GM23338 (cell line): ENCODE measurements at regions not wholly inside any gene's neighbourhood (a gene's known extent, or its start where the extent isn't known, plus 50 kb on each side); places are given as distances from the start of the nearest gene placed in this dataset.

ENCODE experiments used
- ATAC-seq: fragments of 200-7000 bp; cut with Tn5 transposase; 3 replicates; pipeline ENCODE4 v1.9.1; 2020
- DNase-seq: peaks from one replicate; pipeline ENCODE4 v3.0.0-alpha.2; 2015; ENCODE audit warnings: low spot score
- H2AFZ ChIP-seq: fragments of 200-600 bp; sonication (generic); 2 replicates; pipeline ENCODE4 v1.8.0; 2016; ENCODE audit warnings: antibody characterized with exemption, mild to moderate bottlenecking, moderate library complexity
- H3F3A ChIP-seq: fragments of 200-600 bp; sonication (generic); replicated peaks from 2 replicates; pipeline ENCODE4 v1.8.0; 2017; ENCODE audit warnings: antibody characterized with exemption, mixed run types, low read depth
- H3K27ac ChIP-seq: fragments of 200-600 bp; sonication (generic); 2 replicates; pipeline ENCODE4 v1.6.1; 2016; ENCODE audit warnings: low read depth
- H3K27me3 ChIP-seq: fragments of 200-600 bp; sonication (generic); 2 replicates; pipeline ENCODE4 v1.8.0; 2016; ENCODE audit warnings: mild to moderate bottlenecking, mixed run types, moderate library complexity; ENCODE audit not compliant: insufficient read depth
- H3K36me3 ChIP-seq: fragments of 200-600 bp; sonication (generic); 2 replicates; pipeline ENCODE4 v1.8.0; 2016; ENCODE audit warnings: mild to moderate bottlenecking; ENCODE audit not compliant: insufficient read depth
- H3K4me1 ChIP-seq: fragments of 200-600 bp; sonication (generic); 2 replicates; pipeline ENCODE4 v1.8.0; 2016; ENCODE audit warnings: mild to moderate bottlenecking, moderate library complexity; ENCODE audit not compliant: insufficient read depth
- H3K4me2 ChIP-seq: fragments of 200-600 bp; sonication (generic); 2 replicates; pipeline ENCODE4 v1.7.1; 2017; ENCODE audit warnings: mixed run types
- H3K4me3 ChIP-seq: fragments of 200-600 bp; sonication (generic); 2 replicates; pipeline ENCODE4 v1.6.1; 2016; ENCODE audit warnings: mixed run types
- H3K79me2 ChIP-seq: fragments of 200-600 bp; sonication (generic); replicated peaks from 2 replicates; pipeline ENCODE4 v1.8.0; 2017; ENCODE audit warnings: mild to moderate bottlenecking; ENCODE audit not compliant: insufficient read depth
- H3K9me2 ChIP-seq: fragments of 200-600 bp; sonication (generic); 2 replicates; pipeline ENCODE4 v1.8.0; 2017; ENCODE audit not compliant: insufficient read depth
- H4K20me1 ChIP-seq: fragments of 200-600 bp; sonication (generic); replicated peaks from 2 replicates; pipeline ENCODE4 v1.8.0; 2017; ENCODE audit warnings: mild to moderate bottlenecking; ENCODE audit not compliant: insufficient read depth
- H3K27ac Mint-ChIP-seq: 2 replicates; pipeline ENCODE4 v1.8.0; 2020; ENCODE audit warnings: inconsistent platforms, mild to moderate bottlenecking, moderate library complexity, mixed read lengths
- H3K27me3 Mint-ChIP-seq: 3 replicates; pipeline ENCODE4 v1.8.0; 2022; ENCODE audit warnings: low read depth, mild to moderate bottlenecking, moderate library complexity, mixed read lengths, inconsistent platforms; ENCODE audit not compliant: insufficient read depth, poor library complexity
- H3K36me3 Mint-ChIP-seq: 3 replicates; pipeline ENCODE4 v1.8.0; 2021; ENCODE audit warnings: low read depth, mild to moderate bottlenecking, inconsistent platforms, moderate library complexity, mixed read lengths
- H3K4me1 Mint-ChIP-seq: 3 replicates; pipeline ENCODE4 v1.8.0; 2020; ENCODE audit warnings: mild to moderate bottlenecking, inconsistent platforms, mixed read lengths
- H3K4me3 Mint-ChIP-seq: 3 replicates; pipeline ENCODE4 v1.8.0; 2021; ENCODE audit warnings: moderate library complexity, mild to moderate bottlenecking, inconsistent platforms, mixed read lengths
- H3K9me3 Mint-ChIP-seq: 3 replicates; pipeline ENCODE4 v1.8.0; 2020; ENCODE audit warnings: moderate library complexity, mild to moderate bottlenecking, inconsistent platforms, mixed read lengths
- CREB1 ChIP-seq: fragments of 250-450 bp; sonication (Bioruptor Pico); IDR thresholded peaks from 2 replicates; pipeline ENCODE4 v1.5.0; 2020; ENCODE audit warnings: low read depth, mild to moderate bottlenecking, moderate library complexity
- CTCF ChIP-seq, 2 experiments: fragments of 200-600 bp in 1 of 2; sonication (generic) in 1 of 2; conservative IDR thresholded peaks; 2 replicates each; pipeline versions ENCODE4 v1.5.1 to v1.6.1; 2016 to 2017; ENCODE audit warnings: antibody characterized with exemption in 2 of 2, low read depth in 2 of 2, mild to moderate bottlenecking in 2 of 2, moderate library complexity in 1 of 2
- ETS1 ChIP-seq: IDR thresholded peaks from 2 replicates; pipeline ENCODE4 v1.6.1; 2016; ENCODE audit warnings: antibody characterized with exemption
- EZH2phosphoT487 ChIP-seq: fragments of 200-600 bp; sonication (generic); IDR thresholded peaks from one replicate; pipeline ENCODE4 v1.8.1; 2018; ENCODE audit warnings: antibody characterized with exemption; ENCODE audit not compliant: unreplicated experiment
- JUNB ChIP-seq: IDR thresholded peaks from one replicate; pipeline ENCODE4 v1.6.1; 2016; ENCODE audit warnings: antibody characterized with exemption; ENCODE audit not compliant: unreplicated experiment
- POLR2AphosphoS5 ChIP-seq: IDR thresholded peaks from 2 replicates; pipeline ENCODE4 v1.6.1; 2016; ENCODE audit warnings: antibody characterized with exemption, low read depth
- ZNF114 ChIP-seq: fragments of 250-450 bp; sonication (Bioruptor Pico); IDR thresholded peaks from 2 replicates; pipeline ENCODE4 v1.5.0; 2020; ENCODE audit warnings: mild to moderate bottlenecking, moderate library complexity
- ZNF462 ChIP-seq: fragments of 250-450 bp; sonication (Bioruptor Pico); IDR thresholded peaks from 2 replicates; pipeline ENCODE4 v1.5.0; 2020; ENCODE audit warnings: mild to moderate bottlenecking, moderate library complexity
- TF ChIP-seq, protein P1 (sequence below): IDR thresholded peaks from one replicate; pipeline ENCODE4 v1.6.1; 2018; ENCODE audit warnings: antibody characterized with exemption; ENCODE audit not compliant: unreplicated experiment

DNA sequence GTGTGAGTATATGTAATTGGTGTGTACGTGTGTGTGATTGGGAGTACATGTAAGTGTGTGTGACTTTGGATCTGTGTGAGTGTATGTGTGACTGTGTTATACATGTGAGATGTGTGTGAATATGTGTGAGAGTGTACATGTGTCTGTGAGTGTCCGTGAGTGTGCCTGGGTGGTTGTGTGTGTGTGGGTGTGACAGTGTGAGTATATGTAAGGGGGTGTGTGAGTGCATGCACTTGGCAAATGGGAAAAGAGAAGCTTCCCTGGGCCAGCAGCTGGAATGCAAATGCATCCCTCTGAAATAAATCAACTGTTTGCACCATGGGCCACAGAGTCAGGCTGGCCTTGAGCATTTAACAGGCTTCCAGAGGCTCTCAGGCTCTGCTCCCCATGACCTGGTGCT is 63.6 kb downstream of the MINAR1 start:
- Histone ChIP-seq H3K4me1 (peaks cover 8% of the 10 kb centered on the region; the same call in 1 of the 2 replicates), H3K9me2 (no peaks in the 10 kb centered on the region; the same call in 1 of the 2 replicates), H2AFZ (no peak overlapping the region), H3K27me3 (no peaks in the 10 kb centered on the region), H3K27ac (no peak overlapping the region), H3K4me3 (no peak overlapping the region), H4K20me1 (no peaks in the 10 kb centered on the region), H3K79me2 (no peaks in the 10 kb centered on the region), H3F3A (no peaks in the 10 kb centered on the region), H3K4me2 (peak overlapping the region; percentile 38; the same call in 1 of the 2 replicates), H3K36me3 (no peaks in the 10 kb centered on the region)
- no peak overlapping the region; the same call in 2 of the 3 replicates for H3K4me3 Mint-ChIP-seq
- H3K9me3 Mint-ChIP-seq = no peaks in the 10 kb centered on the region; the same call in 2 of the 3 replicates
- H3K36me3 Mint-ChIP-seq = no peaks in the 10 kb centered on the region; the same call in 2 of the 3 replicates
- ATAC-seq (no peak), DNase-seq (no peak)
- peaks cover 13% of the 10 kb centered on the region for H3K4me1 Mint-ChIP-seq
- no peaks in the 10 kb centered on the region for H3K27me3 Mint-ChIP-seq
- TF ChIP-seq ZNF462 (CRISPR knock-in tag) (no peak), JUNB (no peak), POLR2AphosphoS5 (no peak), ETS1 (no peak), CREB1 (CRISPR knock-in tag) (no peak), EZH2phosphoT487 (no peak), ZNF114 (CRISPR knock-in tag) (no peak), CTCF (conservative IDR thresholded peaks at IDR 0.05; ENCODE audit: low read depth in 2 of 2) (no peak)
- TF ChIP-seq, protein P1, sequence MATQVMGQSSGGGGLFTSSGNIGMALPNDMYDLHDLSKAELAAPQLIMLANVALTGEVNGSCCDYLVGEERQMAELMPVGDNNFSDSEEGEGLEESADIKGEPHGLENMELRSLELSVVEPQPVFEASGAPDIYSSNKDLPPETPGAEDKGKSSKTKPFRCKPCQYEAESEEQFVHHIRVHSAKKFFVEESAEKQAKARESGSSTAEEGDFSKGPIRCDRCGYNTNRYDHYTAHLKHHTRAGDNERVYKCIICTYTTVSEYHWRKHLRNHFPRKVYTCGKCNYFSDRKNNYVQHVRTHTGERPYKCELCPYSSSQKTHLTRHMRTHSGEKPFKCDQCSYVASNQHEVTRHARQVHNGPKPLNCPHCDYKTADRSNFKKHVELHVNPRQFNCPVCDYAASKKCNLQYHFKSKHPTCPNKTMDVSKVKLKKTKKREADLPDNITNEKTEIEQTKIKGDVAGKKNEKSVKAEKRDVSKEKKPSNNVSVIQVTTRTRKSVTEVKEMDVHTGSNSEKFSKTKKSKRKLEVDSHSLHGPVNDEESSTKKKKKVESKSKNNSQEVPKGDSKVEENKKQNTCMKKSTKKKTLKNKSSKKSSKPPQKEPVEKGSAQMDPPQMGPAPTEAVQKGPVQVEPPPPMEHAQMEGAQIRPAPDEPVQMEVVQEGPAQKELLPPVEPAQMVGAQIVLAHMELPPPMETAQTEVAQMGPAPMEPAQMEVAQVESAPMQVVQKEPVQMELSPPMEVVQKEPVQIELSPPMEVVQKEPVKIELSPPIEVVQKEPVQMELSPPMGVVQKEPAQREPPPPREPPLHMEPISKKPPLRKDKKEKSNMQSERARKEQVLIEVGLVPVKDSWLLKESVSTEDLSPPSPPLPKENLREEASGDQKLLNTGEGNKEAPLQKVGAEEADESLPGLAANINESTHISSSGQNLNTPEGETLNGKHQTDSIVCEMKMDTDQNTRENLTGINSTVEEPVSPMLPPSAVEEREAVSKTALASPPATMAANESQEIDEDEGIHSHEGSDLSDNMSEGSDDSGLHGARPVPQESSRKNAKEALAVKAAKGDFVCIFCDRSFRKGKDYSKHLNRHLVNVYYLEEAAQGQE = no peak
- peak overlapping the region; percentile 14; the same call in 1 of the 2 replicates for H3K27ac Mint-ChIP-seq
